ENCODE measurements at regions not wholly inside any gene's neighbourhood (a gene's known extent, or its start where the extent isn't known, plus 50 kb on each side); places are given as distances from the start of the nearest gene placed in this dataset.

DNA sequence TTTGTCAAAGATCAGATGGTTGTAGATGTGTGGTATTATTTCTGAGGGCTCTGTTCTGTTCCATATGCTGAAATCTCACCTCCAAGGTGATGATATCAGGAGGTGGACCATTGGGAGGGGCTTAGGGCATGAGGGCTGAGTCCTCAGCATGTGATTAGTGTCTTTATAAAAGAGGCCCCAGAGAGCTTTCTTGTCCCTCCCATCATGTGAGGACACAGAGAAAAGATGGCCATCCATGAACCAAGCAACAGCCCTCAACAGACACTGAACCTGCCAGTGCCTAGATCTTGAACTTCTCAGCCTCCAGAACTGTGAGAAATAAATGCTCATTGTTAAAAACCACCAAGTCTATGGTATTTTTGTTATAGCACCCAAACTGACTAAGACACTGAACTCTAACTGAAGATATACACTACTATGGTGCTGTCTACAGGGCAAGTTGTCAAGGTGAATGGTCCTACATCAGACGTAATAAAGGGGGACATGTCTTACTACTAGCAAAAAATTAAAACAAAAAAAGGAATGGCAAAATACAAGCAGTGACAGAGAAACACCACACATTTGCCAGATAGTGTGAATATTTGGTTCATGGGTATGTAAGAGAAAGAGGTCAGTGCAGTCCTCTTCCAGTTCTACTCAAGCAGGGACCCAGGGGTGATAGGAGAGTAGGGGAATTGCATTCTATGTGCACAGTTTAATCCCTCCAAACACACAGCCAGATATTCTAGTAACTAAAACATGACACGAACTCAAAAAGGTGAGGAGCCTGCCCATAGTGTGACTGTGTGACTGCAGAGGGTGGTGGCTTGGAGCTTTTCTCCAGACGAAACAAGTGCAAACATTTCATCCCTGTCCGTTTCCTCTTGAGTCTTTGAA is 164.4 kb upstream of the MYCN start:
- no peak for TF ChIP-seq POLR2A (IDR thresholded peaks at IDR 0.05)
- TF ChIP-seq, protein P1, sequence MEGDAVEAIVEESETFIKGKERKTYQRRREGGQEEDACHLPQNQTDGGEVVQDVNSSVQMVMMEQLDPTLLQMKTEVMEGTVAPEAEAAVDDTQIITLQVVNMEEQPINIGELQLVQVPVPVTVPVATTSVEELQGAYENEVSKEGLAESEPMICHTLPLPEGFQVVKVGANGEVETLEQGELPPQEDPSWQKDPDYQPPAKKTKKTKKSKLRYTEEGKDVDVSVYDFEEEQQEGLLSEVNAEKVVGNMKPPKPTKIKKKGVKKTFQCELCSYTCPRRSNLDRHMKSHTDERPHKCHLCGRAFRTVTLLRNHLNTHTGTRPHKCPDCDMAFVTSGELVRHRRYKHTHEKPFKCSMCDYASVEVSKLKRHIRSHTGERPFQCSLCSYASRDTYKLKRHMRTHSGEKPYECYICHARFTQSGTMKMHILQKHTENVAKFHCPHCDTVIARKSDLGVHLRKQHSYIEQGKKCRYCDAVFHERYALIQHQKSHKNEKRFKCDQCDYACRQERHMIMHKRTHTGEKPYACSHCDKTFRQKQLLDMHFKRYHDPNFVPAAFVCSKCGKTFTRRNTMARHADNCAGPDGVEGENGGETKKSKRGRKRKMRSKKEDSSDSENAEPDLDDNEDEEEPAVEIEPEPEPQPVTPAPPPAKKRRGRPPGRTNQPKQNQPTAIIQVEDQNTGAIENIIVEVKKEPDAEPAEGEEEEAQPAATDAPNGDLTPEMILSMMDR (IDR thresholded peaks at IDR 0.05), result no peak

Data from right lobe of liver (tissue), 4 donors.